ENCODE measurements at regions not wholly inside any gene's neighbourhood (a gene's known extent, or its start where the extent isn't known, plus 50 kb on each side); places are given as distances from the start of the nearest gene placed in this dataset.

- TF ChIP-seq TCF12 (IDR thresholded peaks at IDR 0.05; ENCODE audit: low read depth) (no peak), EP300 (IDR thresholded peaks at IDR 0.05; ENCODE audit: borderline replicate concordance) (no peak), RAD21 (IDR thresholded peaks at IDR 0.05; ENCODE audit: low read depth) (no peak)
Observed at GRCh38 chr4:111234939-111235338, 612.1 kb upstream of the PITX2 start.

Measured in Ishikawa (cell line).